ENCODE measurements at regions not wholly inside any gene's neighbourhood (a gene's known extent, or its start where the extent isn't known, plus 50 kb on each side); places are given as distances from the start of the nearest gene placed in this dataset.

DNA sequence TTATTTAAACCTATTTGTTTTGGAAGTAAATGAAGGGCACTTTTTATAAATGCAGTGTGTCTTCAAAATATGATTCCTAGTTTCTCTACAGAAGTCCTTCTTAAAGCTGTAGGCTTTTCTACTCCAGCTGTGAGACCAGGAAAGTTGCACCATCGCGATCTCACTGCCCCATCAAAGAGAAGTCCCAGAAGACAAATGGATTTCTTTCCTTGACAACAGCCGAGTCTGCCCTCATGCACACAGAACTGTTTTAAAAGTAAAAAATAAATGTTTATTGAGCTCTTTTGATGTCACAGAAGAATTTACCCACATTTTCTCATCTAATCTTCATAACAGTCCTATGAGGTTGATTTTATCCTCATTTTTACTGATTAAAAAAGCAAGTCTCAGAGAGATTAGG is 324.4 kb upstream of the NT5E start:
- ChIA-PET CTCF (no interaction called here), POLR2A (no interaction called here)
- H3K4me1 ChIP-seq, result no peaks in the 10 kb centered on the region
- H3K27me3 ChIP-seq (replicated peaks; ENCODE audit: control insufficient read depth, insufficient read depth, low read length), result no peaks in the 10 kb centered on the region
- Mint-ChIP-seq H3K9me3 (ENCODE audit: unreplicated experiment) (no peaks in the 10 kb centered on the region), H3K27me3 (ENCODE audit: insufficient read depth, unreplicated experiment) (peaks cover 10% of the 10 kb centered on the region), H3K36me3 (ENCODE audit: insufficient read depth, unreplicated experiment) (no peaks in the 10 kb centered on the region), H3K27ac (ENCODE audit: unreplicated experiment) (no peak overlapping the region), H3K4me3 (ENCODE audit: unreplicated experiment) (no peak overlapping the region), H3K4me1 (ENCODE audit: low read depth, unreplicated experiment) (no peaks in the 10 kb centered on the region)
- no TSS peak for BruUV-seq (replicated peaks)
- TF ChIP-seq, protein P1, sequence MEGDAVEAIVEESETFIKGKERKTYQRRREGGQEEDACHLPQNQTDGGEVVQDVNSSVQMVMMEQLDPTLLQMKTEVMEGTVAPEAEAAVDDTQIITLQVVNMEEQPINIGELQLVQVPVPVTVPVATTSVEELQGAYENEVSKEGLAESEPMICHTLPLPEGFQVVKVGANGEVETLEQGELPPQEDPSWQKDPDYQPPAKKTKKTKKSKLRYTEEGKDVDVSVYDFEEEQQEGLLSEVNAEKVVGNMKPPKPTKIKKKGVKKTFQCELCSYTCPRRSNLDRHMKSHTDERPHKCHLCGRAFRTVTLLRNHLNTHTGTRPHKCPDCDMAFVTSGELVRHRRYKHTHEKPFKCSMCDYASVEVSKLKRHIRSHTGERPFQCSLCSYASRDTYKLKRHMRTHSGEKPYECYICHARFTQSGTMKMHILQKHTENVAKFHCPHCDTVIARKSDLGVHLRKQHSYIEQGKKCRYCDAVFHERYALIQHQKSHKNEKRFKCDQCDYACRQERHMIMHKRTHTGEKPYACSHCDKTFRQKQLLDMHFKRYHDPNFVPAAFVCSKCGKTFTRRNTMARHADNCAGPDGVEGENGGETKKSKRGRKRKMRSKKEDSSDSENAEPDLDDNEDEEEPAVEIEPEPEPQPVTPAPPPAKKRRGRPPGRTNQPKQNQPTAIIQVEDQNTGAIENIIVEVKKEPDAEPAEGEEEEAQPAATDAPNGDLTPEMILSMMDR (IDR thresholded peaks at IDR 0.05; ENCODE audit: insufficient read depth in 1 of 2, low read depth in 1 of 2, low read length in 1 of 2, severe bottlenecking in 1 of 2, unreplicated experiment in 1 of 2), result no peak
- H3K9me3 ChIP-seq, result no peaks in the 10 kb centered on the region
- intact Hi-C loops (cut with micrococcal nuclease; ENCODE audit: unreplicated experiment), result loop anchor here (10.0 kb wide), 1 partner anchor 701 kb away; no protein-coding TSS in a partner anchor
- no peak for DNase-seq
- H3K36me3 ChIP-seq (ENCODE audit: control insufficient read depth, insufficient read depth, low read length), result no peaks in the 10 kb centered on the region
- no peak overlapping the region for H3K4me3 ChIP-seq (ENCODE audit: low read depth, low read length)

DNA sequence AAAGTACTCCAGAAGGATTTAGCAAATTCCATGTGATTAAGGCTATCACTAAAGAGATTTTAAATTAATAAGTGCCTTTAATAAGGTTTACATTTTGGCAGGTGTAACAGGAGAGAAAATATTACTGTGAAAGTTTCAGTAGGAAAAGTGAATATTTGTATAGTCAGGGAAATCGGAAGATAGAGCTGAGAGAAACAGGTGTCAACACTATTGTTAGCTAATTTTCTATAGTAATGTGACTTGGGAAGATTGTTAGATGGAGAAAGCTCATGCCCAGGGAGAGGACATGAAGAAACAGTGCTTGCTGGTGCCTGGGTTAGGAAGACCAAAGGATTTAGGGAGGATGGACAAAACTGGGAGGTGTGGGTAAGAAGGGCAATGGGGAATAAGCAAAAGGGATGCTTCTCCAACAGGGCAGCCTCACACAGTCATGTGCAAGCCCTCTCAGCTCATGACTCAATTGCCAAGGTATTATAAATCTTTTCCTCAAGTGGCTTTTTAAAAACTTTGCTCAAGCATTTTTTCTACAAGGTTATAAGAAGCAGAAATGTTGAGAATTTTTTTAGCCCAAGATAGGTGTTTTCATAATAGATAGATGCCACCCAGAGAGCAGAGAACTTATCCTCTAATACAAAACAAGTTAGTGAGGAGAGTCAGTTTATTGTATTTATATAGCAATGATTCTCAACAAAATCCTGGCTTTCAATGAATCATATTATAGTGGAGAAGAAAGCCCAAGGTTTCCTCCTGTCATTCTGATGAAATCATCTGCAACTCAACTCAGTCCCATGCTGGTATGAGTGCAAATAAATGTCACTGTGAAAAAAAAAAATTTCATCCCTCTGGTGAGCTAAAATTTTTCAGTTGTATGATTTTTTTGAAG is 325.2 kb upstream of the NT5E start:
- POLR2A ChIA-PET, result no interaction called here
- Histone ChIP-seq H3K4me3 (ENCODE audit: low read depth, low read length) (no peak overlapping the region), H3K27me3 (replicated peaks; ENCODE audit: control insufficient read depth, insufficient read depth, low read length) (no peaks in the 10 kb centered on the region), H3K36me3 (ENCODE audit: control insufficient read depth, insufficient read depth, low read length) (no peaks in the 10 kb centered on the region), H3K9me3 (no peaks in the 10 kb centered on the region), H3K4me1 (no peaks in the 10 kb centered on the region)
- no peak overlapping the region for H3K27ac Mint-ChIP-seq (ENCODE audit: unreplicated experiment)
- H3K4me1 Mint-ChIP-seq (ENCODE audit: low read depth, unreplicated experiment), result no peaks in the 10 kb centered on the region
- H3K9me3 Mint-ChIP-seq (ENCODE audit: unreplicated experiment), result no peaks in the 10 kb centered on the region
- intact Hi-C loops (cut with micrococcal nuclease; ENCODE audit: unreplicated experiment), result loop anchor here (10.0 kb wide), 1 partner anchor 700 kb away; no protein-coding TSS in a partner anchor
- no TSS peak for BruUV-seq (replicated peaks)
- DNase-seq, result no peak
- no peaks in the 10 kb centered on the region for H3K36me3 Mint-ChIP-seq (ENCODE audit: insufficient read depth, unreplicated experiment)
- CTCF ChIA-PET, result interaction anchor here (0.7 kb wide), 1 partner anchor 223 kb away, joined by 3 read pairs; no protein-coding TSS in a partner anchor
- H3K27me3 Mint-ChIP-seq (ENCODE audit: insufficient read depth, unreplicated experiment), result peaks cover 10% of the 10 kb centered on the region
- TF ChIP-seq, protein P1 (IDR thresholded peaks at IDR 0.05; ENCODE audit: insufficient read depth in 1 of 2, low read depth in 1 of 2, low read length in 1 of 2, severe bottlenecking in 1 of 2, unreplicated experiment in 1 of 2), result no peak
- H3K4me3 Mint-ChIP-seq (ENCODE audit: unreplicated experiment), result no peak overlapping the region

DNA sequence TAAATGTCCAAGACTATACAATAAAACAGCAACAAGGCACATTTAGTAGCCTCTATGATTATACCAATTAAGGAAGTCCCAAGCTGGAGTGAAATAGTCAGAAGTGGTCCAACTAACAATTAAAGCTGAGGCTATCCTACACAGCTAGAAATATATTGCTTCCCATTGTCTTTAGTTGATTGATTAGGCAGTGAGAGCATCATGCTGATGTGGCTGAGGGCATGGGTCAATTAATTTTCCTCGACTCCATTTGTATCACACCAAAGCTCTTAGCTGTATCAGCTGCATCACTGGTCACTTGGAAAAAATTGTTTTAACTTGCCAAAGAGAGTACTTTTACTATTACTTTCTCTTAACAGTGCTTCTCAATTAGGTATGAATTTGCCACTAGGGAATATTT is 328.7 kb upstream of the NT5E start:
- H3K4me3 ChIP-seq (ENCODE audit: low read depth, low read length), result no peak overlapping the region
- H3K4me3 Mint-ChIP-seq (ENCODE audit: unreplicated experiment), result no peak overlapping the region
- H3K36me3 Mint-ChIP-seq (ENCODE audit: insufficient read depth, unreplicated experiment), result no peaks in the 10 kb centered on the region
- POLR2A ChIA-PET, result no interaction called here
- no peaks in the 10 kb centered on the region for H3K4me1 ChIP-seq
- no peaks in the 10 kb centered on the region for H3K4me1 Mint-ChIP-seq (ENCODE audit: low read depth, unreplicated experiment)
- CTCF ChIA-PET, result no interaction called here
- no peaks in the 10 kb centered on the region for H3K27me3 ChIP-seq (replicated peaks; ENCODE audit: control insufficient read depth, insufficient read depth, low read length)
- no peaks in the 10 kb centered on the region for H3K9me3 Mint-ChIP-seq (ENCODE audit: unreplicated experiment)
- DNase-seq, result no peak
- TF ChIP-seq, protein P1 (IDR thresholded peaks at IDR 0.05; ENCODE audit: insufficient read depth in 1 of 2, low read depth in 1 of 2, low read length in 1 of 2, severe bottlenecking in 1 of 2, unreplicated experiment in 1 of 2), result no peak
- BruUV-seq (replicated peaks), result no TSS peak
- H3K36me3 ChIP-seq (ENCODE audit: control insufficient read depth, insufficient read depth, low read length), result no peaks in the 10 kb centered on the region
- intact Hi-C loops (cut with micrococcal nuclease; ENCODE audit: unreplicated experiment), result loop anchor here (10.0 kb wide), 1 partner anchor 696 kb away; no protein-coding TSS in a partner anchor
- H3K9me3 ChIP-seq, result no peaks in the 10 kb centered on the region
- H3K27me3 Mint-ChIP-seq (ENCODE audit: insufficient read depth, unreplicated experiment), result peaks cover 7% of the 10 kb centered on the region
- H3K27ac Mint-ChIP-seq (ENCODE audit: unreplicated experiment), result no peak overlapping the region
